Psoas muscle (tissue), 7 donors: ENCODE measurements at regions not wholly inside any gene's neighbourhood (a gene's known extent, or its start where the extent isn't known, plus 50 kb on each side); places are given as distances from the start of the nearest gene placed in this dataset.

Source experiments
- ATAC-seq, 4 donors: fragments of 200-7000 bp; cut with Tn5 transposase; one replicate each; pipeline ENCODE4 v1.9.1; 2020; ENCODE audit warnings: moderate library complexity in 3 of 4, mild to moderate bottlenecking in 2 of 4
- DNase-seq, 2 donors: peaks; one replicate each; pipeline ENCODE4 v3.0.0-alpha.2; 2020
- H3K27ac ChIP-seq: fragments of 200-600 bp; one replicate; pipeline ENCODE4 v1.8.0; 2022
- H3K27me3 ChIP-seq, 3 donors: fragments of 200-600 bp in 1 of 3; one replicate each; pipeline versions ENCODE4 v1.6.1 to v1.8.0; 2013 to 2022; ENCODE audit warnings: low read length in 2 of 3, mild to moderate bottlenecking in 2 of 3, moderate library complexity in 1 of 3; ENCODE audit not compliant: insufficient read depth in 3 of 3
- H3K36me3 ChIP-seq, 2 donors: fragments of 200-600 bp in 1 of 2; one replicate each; pipeline versions ENCODE4 v1.6.1 to v1.8.0; 2013 to 2022; ENCODE audit warnings: low read depth in 1 of 2, mild to moderate bottlenecking in 1 of 2, moderate library complexity in 1 of 2; ENCODE audit not compliant: insufficient read depth in 1 of 2
- H3K4me1 ChIP-seq: fragments of 200-600 bp; one replicate; pipeline ENCODE4 v1.8.0; 2022
- H3K4me3 ChIP-seq: fragments of 200-600 bp; one replicate; pipeline ENCODE4 v1.8.0; 2022; ENCODE audit warnings: mild to moderate bottlenecking
- H3K9me3 ChIP-seq: fragments of 200-600 bp; one replicate; pipeline ENCODE4 v1.8.0; 2022
- CTCF ChIP-seq: fragments of 200-600 bp; IDR thresholded peaks from one replicate; pipeline ENCODE4 v1.8.0; 2022; ENCODE audit warnings: antibody characterized with exemption
- WGBS, 3 donors: extraction: QIAGEN DNeasy Blood & Tissue Kit; methylation state at CpG; one replicate each; pipeline versions ENCODE4 v1.1.6 to v1.1.7; 2013; 5-methylcytosine and 5-hydroxymethylcytosine counted together
- intact Hi-C, 2 donors: fragments of 100-400 bp; cut with DNase I; formaldehyde crosslinking; loops; one replicate each; pipeline versions ENCODE4 v1.11.0 to v1.14.2; 2022
- donor health status: healthy with polysubstance abuse.
- donor health status: DM: no; HTN: no; CAD: no; lungs with moderate emphysema.
- donor health status: Bipolar disorder and iron deficiency.
- donor health status: healthy.
- donor health status: DM: yes; HTN: yes; CAD: no.
- donor health status: DM: no; HTN: no; CAD: no.
- donor health status: DM: yes; HTN: yes; CAD: no.

- TF ChIP-seq CTCF, result no peak
- WGBS, 3 donors, result 86 to 95% (median 87%) methylated on average over 1 of the region's 1 CpG
- DNase-seq (no peak), ATAC-seq (no peak)
- Histone ChIP-seq H3K4me1 (no peaks in the 10 kb centered on the region), H3K36me3 (no peaks in the 10 kb centered on the region), H3K27ac (no peak overlapping the region), H3K4me3 (no peak overlapping the region), H3K27me3 (no peaks in the 10 kb centered on the region), H3K9me3 (no peaks in the 10 kb centered on the region)
- intact Hi-C loops, result no loop called here
Observed at GRCh38 chr3:165522386-165522785, 314.8 kb downstream of the BCHE start.

GRCh38 chr3:165521131-165521871, 315.9 kb downstream of the BCHE start:
- H3K27ac ChIP-seq, result no peak overlapping the region
- H3K27me3 ChIP-seq, result no peaks in the 10 kb centered on the region
- intact Hi-C loops, result no loop called here
- H3K4me1 ChIP-seq, result no peaks in the 10 kb centered on the region
- no peaks in the 10 kb centered on the region for H3K36me3 ChIP-seq
- peak in 1 of 4 donors; percentile 36 for ATAC-seq
- no peak for TF ChIP-seq CTCF
- WGBS, 3 donors, result 63 to 85% (median 68%) methylated on average over 2 of the region's 2 CpGs
- no peak overlapping the region for H3K4me3 ChIP-seq
- no peaks in the 10 kb centered on the region for H3K9me3 ChIP-seq
- no peak for DNase-seq

GRCh38 chr3:165519687-165520086, 317.5 kb downstream of the BCHE start:
- Histone ChIP-seq H3K4me1 (no peaks in the 10 kb centered on the region), H3K27ac (no peak overlapping the region), H3K4me3 (no peak overlapping the region), H3K36me3 (no peaks in the 10 kb centered on the region), H3K27me3 (no peaks in the 10 kb centered on the region), H3K9me3 (no peaks in the 10 kb centered on the region)
- intact Hi-C loops, result no loop called here
- TF ChIP-seq CTCF, result no peak
- DNase-seq (no peak), ATAC-seq (no peak)
- 86 to 94% (median 93%) methylated on average over 4 of the region's 4 CpGs for WGBS, 3 donors

- no peak overlapping the region for H3K4me3 ChIP-seq
- ATAC-seq, result no peak
- WGBS, 3 donors, result 56 to 75% (median 65%) methylated on average over 2 of the region's 2 CpGs
- H3K9me3 ChIP-seq, result no peaks in the 10 kb centered on the region
- no peak for DNase-seq
- H3K27ac ChIP-seq, result no peak overlapping the region
- no peak for TF ChIP-seq CTCF
- intact Hi-C loops, result no loop called here
- no peaks in the 10 kb centered on the region for H3K27me3 ChIP-seq
- H3K36me3 ChIP-seq, result no peaks in the 10 kb centered on the region
- no peaks in the 10 kb centered on the region for H3K4me1 ChIP-seq
Observed at GRCh38 chr3:165518346-165518745, 318.9 kb downstream of the BCHE start.
